WTC11 (cell line): ENCODE measurements at regions not wholly inside any gene's neighbourhood (a gene's known extent, or its start where the extent isn't known, plus 50 kb on each side); places are given as distances from the start of the nearest gene placed in this dataset.

Experiments used
- ATAC-seq: fragments of 200-7000 bp; cut with Tn5 transposase; 2 replicates; pipeline ENCODE4 v1.10.0; 2021; ENCODE audit warnings: mild to moderate bottlenecking, moderate library complexity
- CTCF ChIA-PET: fragments of 300-600 bp; sonication (Branson Sonifier 250); formaldehyde crosslinking; loops from one replicate; lab custom pipeline; 2021; ENCODE audit warnings: antibody characterized with exemption; lab: Charles Lee
- POLR2A ChIA-PET: fragments of 350-600 bp; sonication (Branson Sonifier 250); formaldehyde crosslinking; loops from one replicate; lab custom pipeline; 2021; ENCODE audit warnings: antibody characterized with exemption; lab: Charles Lee
- DNase-seq: peaks from one replicate; pipeline ENCODE4 v3.0.0; 2021; ENCODE audit warnings: low spot score
- H3K27ac Mint-ChIP-seq: 2 replicates; pipeline ENCODE4 v1.8.0; 2021; ENCODE audit warnings: mixed read lengths
- H3K27me3 Mint-ChIP-seq: 2 replicates; pipeline ENCODE4 v1.8.0; 2021; ENCODE audit warnings: low read depth, mild to moderate bottlenecking, moderate library complexity, mixed read lengths
- H3K36me3 Mint-ChIP-seq: 2 replicates; pipeline ENCODE4 v1.8.0; 2021; ENCODE audit warnings: mixed read lengths
- H3K4me1 Mint-ChIP-seq: 2 replicates; pipeline ENCODE4 v1.8.0; 2022; ENCODE audit warnings: mixed read lengths
- H3K4me3 Mint-ChIP-seq: 2 replicates; pipeline ENCODE4 v1.8.0; 2021; ENCODE audit warnings: mild to moderate bottlenecking, moderate library complexity, mixed read lengths
- H3K9me3 Mint-ChIP-seq: 2 replicates; pipeline ENCODE4 v1.8.0; 2021; ENCODE audit warnings: mixed read lengths
- CBFB ChIP-seq: sonication (generic); formaldehyde crosslinking; IDR thresholded peaks from 2 replicates; pipeline ENCODE4 v1.8.1; 2022; ENCODE audit warnings: mild to moderate bottlenecking, low read depth, missing genetic modification reagents
- FOXP1 ChIP-seq: sonication (generic); formaldehyde crosslinking; IDR thresholded peaks from 2 replicates; pipeline ENCODE4 v1.8.0; 2022; ENCODE audit warnings: missing genetic modification reagents, mild to moderate bottlenecking, moderate library complexity, borderline replicate concordance
- GRHL2 ChIP-seq: fragments of 250-450 bp; sonication (Bioruptor Pico); IDR thresholded peaks from 2 replicates; pipeline ENCODE4 v1.8.0; 2022; ENCODE audit warnings: mild to moderate bottlenecking, moderate library complexity; ENCODE audit not compliant: insufficient replicate concordance, severe bottlenecking
- JUN ChIP-seq: sonication (generic); formaldehyde crosslinking; IDR thresholded peaks from 2 replicates; pipeline ENCODE4 v1.8.0; 2023; ENCODE audit warnings: mild to moderate bottlenecking, missing genetic modification reagents
- MYBL2 ChIP-seq: sonication (generic); formaldehyde crosslinking; IDR thresholded peaks from 2 replicates; pipeline ENCODE4 v1.8.1; 2023; ENCODE audit warnings: mild to moderate bottlenecking, moderate library complexity, missing genetic modification reagents
- NFATC4 ChIP-seq: fragments of 250-450 bp; sonication (Bioruptor Pico); IDR thresholded peaks from 2 replicates; pipeline ENCODE4 v1.9.0; 2021; ENCODE audit warnings: mild to moderate bottlenecking
- NFYB ChIP-seq: sonication (generic); formaldehyde crosslinking; conservative IDR thresholded peaks from 2 replicates; pipeline ENCODE4 v1.8.0; 2022; ENCODE audit warnings: low read depth, missing genetic modification reagents
- NR2C2 ChIP-seq: sonication (generic); formaldehyde crosslinking; IDR thresholded peaks from 2 replicates; pipeline ENCODE4 v1.8.0; 2022; ENCODE audit warnings: mild to moderate bottlenecking, missing genetic modification reagents
- TCF7 ChIP-seq: sonication (generic); formaldehyde crosslinking; IDR thresholded peaks from 2 replicates; pipeline ENCODE4 v1.8.0; 2022; ENCODE audit warnings: mild to moderate bottlenecking, low read depth, missing genetic modification reagents, moderate library complexity
- TEAD1 ChIP-seq: sonication (generic); formaldehyde crosslinking; IDR thresholded peaks from 2 replicates; pipeline ENCODE4 v1.8.0; 2022; ENCODE audit warnings: mild to moderate bottlenecking, missing genetic modification reagents
- ZNF396 ChIP-seq: fragments of 250-450 bp; sonication (Bioruptor Pico); IDR thresholded peaks from 2 replicates; pipeline ENCODE4 v1.8.0; 2021; ENCODE audit warnings: mild to moderate bottlenecking, moderate library complexity, borderline replicate concordance
- TF ChIP-seq, protein P1 (sequence below): sonication (generic); formaldehyde crosslinking; IDR thresholded peaks from 2 replicates; pipeline ENCODE4 v1.8.0; 2022; ENCODE audit warnings: missing genetic modification reagents
- TF ChIP-seq, protein P2 (sequence below): sonication (generic); formaldehyde crosslinking; IDR thresholded peaks from 2 replicates; pipeline ENCODE4 v1.8.0; 2023; ENCODE audit warnings: missing genetic modification reagents
- TF ChIP-seq, protein P3 (sequence below): sonication (generic); formaldehyde crosslinking; IDR thresholded peaks from 2 replicates; pipeline ENCODE4 v1.8.1; 2022; ENCODE audit warnings: low read depth, missing genetic modification reagents, borderline replicate concordance
- TF ChIP-seq, protein P4 (sequence below): fragments of 250-450 bp; sonication (Bioruptor Pico); IDR thresholded peaks from 2 replicates; pipeline ENCODE4 v1.8.0; 2021; ENCODE audit warnings: mild to moderate bottlenecking
- TF ChIP-seq, protein P5 (sequence below): sonication (generic); formaldehyde crosslinking; IDR thresholded peaks from 2 replicates; pipeline ENCODE4 v1.8.0; 2022; ENCODE audit warnings: mild to moderate bottlenecking, missing genetic modification reagents
- TF ChIP-seq, protein P6 (sequence below): sonication (generic); formaldehyde crosslinking; IDR thresholded peaks from 2 replicates; pipeline ENCODE4 v1.8.1; 2023; ENCODE audit warnings: mild to moderate bottlenecking, missing genetic modification reagents, borderline replicate concordance
- TF ChIP-seq, protein P7 (sequence below): sonication (generic); formaldehyde crosslinking; IDR thresholded peaks from 2 replicates; pipeline ENCODE4 v1.8.0; 2022; ENCODE audit warnings: mild to moderate bottlenecking, missing genetic modification reagents

DNA sequence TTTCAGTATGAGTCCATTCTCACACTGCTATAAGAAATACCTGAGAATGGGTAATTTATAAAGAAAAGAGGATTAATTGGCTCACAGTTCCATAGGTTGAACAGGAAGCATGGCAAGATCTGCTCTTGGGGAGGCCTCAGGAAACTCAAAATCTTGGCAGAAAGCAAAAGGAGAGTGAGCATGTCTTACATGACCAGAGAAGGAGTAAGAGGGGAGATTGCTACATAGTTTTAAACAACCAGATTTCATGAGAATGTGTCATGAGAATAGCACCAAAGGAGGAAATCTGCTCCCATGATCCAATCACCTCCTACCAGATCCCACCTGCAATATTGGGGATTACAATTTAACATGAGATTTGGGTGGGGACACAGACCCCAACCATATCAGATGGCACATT, 672.4 kb downstream of the HTR1B start:
- H3K9me3 Mint-ChIP-seq = peaks cover 24% of the 10 kb centered on the region
- H3K4me3 Mint-ChIP-seq = no peak overlapping the region
- CTCF ChIA-PET = no interaction called here
- POLR2A ChIA-PET = no interaction called here
- DNase-seq (no peak), ATAC-seq (no peak)
- H3K27me3 Mint-ChIP-seq = no peaks in the 10 kb centered on the region
- no peak for TF ChIP-seq NFATC4 (CRISPR knock-in tag)
- no peak for TF ChIP-seq NR2C2 (CRISPR knock-in tag)
- TF ChIP-seq, protein P1, sequence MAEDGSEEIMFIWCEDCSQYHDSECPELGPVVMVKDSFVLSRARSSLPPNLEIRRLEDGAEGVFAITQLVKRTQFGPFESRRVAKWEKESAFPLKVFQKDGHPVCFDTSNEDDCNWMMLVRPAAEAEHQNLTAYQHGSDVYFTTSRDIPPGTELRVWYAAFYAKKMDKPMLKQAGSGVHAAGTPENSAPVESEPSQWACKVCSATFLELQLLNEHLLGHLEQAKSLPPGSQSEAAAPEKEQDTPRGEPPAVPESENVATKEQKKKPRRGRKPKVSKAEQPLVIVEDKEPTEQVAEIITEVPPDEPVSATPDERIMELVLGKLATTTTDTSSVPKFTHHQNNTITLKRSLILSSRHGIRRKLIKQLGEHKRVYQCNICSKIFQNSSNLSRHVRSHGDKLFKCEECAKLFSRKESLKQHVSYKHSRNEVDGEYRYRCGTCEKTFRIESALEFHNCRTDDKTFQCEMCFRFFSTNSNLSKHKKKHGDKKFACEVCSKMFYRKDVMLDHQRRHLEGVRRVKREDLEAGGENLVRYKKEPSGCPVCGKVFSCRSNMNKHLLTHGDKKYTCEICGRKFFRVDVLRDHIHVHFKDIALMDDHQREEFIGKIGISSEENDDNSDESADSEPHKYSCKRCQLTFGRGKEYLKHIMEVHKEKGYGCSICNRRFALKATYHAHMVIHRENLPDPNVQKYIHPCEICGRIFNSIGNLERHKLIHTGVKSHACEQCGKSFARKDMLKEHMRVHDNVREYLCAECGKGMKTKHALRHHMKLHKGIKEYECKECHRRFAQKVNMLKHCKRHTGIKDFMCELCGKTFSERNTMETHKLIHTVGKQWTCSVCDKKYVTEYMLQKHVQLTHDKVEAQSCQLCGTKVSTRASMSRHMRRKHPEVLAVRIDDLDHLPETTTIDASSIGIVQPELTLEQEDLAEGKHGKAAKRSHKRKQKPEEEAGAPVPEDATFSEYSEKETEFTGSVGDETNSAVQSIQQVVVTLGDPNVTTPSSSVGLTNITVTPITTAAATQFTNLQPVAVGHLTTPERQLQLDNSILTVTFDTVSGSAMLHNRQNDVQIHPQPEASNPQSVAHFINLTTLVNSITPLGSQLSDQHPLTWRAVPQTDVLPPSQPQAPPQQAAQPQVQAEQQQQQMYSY (CRISPR knock-in tag) = no peak
- TF ChIP-seq TEAD1 (CRISPR knock-in tag) = no peak
- TF ChIP-seq NFYB (CRISPR knock-in tag) = no peak
- TF ChIP-seq, protein P2, sequence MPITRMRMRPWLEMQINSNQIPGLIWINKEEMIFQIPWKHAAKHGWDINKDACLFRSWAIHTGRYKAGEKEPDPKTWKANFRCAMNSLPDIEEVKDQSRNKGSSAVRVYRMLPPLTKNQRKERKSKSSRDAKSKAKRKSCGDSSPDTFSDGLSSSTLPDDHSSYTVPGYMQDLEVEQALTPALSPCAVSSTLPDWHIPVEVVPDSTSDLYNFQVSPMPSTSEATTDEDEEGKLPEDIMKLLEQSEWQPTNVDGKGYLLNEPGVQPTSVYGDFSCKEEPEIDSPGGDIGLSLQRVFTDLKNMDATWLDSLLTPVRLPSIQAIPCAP = no peak
- TF ChIP-seq ZNF396 (CRISPR knock-in tag) = no peak
- TF ChIP-seq, protein P3, sequence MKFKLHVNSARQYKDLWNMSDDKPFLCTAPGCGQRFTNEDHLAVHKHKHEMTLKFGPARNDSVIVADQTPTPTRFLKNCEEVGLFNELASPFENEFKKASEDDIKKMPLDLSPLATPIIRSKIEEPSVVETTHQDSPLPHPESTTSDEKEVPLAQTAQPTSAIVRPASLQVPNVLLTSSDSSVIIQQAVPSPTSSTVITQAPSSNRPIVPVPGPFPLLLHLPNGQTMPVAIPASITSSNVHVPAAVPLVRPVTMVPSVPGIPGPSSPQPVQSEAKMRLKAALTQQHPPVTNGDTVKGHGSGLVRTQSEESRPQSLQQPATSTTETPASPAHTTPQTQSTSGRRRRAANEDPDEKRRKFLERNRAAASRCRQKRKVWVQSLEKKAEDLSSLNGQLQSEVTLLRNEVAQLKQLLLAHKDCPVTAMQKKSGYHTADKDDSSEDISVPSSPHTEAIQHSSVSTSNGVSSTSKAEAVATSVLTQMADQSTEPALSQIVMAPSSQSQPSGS (CRISPR knock-in tag) = no peak
- no peak for TF ChIP-seq FOXP1 (CRISPR knock-in tag)
- no peak for TF ChIP-seq JUN (CRISPR knock-in tag)
- TF ChIP-seq, protein P4, sequence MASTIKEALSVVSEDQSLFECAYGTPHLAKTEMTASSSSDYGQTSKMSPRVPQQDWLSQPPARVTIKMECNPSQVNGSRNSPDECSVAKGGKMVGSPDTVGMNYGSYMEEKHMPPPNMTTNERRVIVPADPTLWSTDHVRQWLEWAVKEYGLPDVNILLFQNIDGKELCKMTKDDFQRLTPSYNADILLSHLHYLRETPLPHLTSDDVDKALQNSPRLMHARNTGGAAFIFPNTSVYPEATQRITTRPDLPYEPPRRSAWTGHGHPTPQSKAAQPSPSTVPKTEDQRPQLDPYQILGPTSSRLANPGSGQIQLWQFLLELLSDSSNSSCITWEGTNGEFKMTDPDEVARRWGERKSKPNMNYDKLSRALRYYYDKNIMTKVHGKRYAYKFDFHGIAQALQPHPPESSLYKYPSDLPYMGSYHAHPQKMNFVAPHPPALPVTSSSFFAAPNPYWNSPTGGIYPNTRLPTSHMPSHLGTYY (CRISPR knock-in tag) = no peak
- no peak for TF ChIP-seq MYBL2 (CRISPR knock-in tag)
- TF ChIP-seq, protein P5, sequence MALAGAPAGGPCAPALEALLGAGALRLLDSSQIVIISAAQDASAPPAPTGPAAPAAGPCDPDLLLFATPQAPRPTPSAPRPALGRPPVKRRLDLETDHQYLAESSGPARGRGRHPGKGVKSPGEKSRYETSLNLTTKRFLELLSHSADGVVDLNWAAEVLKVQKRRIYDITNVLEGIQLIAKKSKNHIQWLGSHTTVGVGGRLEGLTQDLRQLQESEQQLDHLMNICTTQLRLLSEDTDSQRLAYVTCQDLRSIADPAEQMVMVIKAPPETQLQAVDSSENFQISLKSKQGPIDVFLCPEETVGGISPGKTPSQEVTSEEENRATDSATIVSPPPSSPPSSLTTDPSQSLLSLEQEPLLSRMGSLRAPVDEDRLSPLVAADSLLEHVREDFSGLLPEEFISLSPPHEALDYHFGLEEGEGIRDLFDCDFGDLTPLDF (CRISPR knock-in tag) = no peak
- TF ChIP-seq, protein P6, sequence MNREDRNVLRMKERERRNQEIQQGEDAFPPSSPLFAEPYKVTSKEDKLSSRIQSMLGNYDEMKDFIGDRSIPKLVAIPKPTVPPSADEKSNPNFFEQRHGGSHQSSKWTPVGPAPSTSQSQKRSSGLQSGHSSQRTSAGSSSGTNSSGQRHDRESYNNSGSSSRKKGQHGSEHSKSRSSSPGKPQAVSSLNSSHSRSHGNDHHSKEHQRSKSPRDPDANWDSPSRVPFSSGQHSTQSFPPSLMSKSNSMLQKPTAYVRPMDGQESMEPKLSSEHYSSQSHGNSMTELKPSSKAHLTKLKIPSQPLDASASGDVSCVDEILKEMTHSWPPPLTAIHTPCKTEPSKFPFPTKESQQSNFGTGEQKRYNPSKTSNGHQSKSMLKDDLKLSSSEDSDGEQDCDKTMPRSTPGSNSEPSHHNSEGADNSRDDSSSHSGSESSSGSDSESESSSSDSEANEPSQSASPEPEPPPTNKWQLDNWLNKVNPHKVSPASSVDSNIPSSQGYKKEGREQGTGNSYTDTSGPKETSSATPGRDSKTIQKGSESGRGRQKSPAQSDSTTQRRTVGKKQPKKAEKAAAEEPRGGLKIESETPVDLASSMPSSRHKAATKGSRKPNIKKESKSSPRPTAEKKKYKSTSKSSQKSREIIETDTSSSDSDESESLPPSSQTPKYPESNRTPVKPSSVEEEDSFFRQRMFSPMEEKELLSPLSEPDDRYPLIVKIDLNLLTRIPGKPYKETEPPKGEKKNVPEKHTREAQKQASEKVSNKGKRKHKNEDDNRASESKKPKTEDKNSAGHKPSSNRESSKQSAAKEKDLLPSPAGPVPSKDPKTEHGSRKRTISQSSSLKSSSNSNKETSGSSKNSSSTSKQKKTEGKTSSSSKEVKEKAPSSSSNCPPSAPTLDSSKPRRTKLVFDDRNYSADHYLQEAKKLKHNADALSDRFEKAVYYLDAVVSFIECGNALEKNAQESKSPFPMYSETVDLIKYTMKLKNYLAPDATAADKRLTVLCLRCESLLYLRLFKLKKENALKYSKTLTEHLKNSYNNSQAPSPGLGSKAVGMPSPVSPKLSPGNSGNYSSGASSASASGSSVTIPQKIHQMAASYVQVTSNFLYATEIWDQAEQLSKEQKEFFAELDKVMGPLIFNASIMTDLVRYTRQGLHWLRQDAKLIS (CRISPR knock-in tag) = no peak
- TF ChIP-seq CBFB (CRISPR knock-in tag) = no peak
- TF ChIP-seq, protein P7, sequence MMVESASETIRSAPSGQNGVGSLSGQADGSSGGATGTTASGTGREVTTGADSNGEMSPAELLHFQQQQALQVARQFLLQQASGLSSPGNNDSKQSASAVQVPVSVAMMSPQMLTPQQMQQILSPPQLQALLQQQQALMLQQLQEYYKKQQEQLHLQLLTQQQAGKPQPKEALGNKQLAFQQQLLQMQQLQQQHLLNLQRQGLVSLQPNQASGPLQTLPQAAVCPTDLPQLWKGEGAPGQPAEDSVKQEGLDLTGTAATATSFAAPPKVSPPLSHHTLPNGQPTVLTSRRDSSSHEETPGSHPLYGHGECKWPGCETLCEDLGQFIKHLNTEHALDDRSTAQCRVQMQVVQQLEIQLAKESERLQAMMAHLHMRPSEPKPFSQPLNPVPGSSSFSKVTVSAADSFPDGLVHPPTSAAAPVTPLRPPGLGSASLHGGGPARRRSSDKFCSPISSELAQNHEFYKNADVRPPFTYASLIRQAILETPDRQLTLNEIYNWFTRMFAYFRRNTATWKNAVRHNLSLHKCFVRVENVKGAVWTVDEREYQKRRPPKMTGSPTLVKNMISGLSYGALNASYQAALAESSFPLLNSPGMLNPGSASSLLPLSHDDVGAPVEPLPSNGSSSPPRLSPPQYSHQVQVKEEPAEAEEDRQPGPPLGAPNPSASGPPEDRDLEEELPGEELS (CRISPR knock-in tag) = no peak
- no peak for TF ChIP-seq GRHL2 (CRISPR knock-in tag)
- no peak for TF ChIP-seq TCF7 (CRISPR knock-in tag)
- no peaks in the 10 kb centered on the region for H3K4me1 Mint-ChIP-seq
- H3K36me3 Mint-ChIP-seq = peaks cover 20% of the 10 kb centered on the region
- H3K27ac Mint-ChIP-seq = no peak overlapping the region
